ENCODE measurements at regions not wholly inside any gene's neighbourhood (a gene's known extent, or its start where the extent isn't known, plus 50 kb on each side); places are given as distances from the start of the nearest gene placed in this dataset.
"Not testable (repeated sequence)": the region's sequence is repeated elsewhere in the genome, so short reads cannot be mapped to it uniquely, and the experiment has no call there.

GRCh38 chr2:183812091-183812490 is 687.8 kb downstream of the NUP35 start:
- no peak for DNase-seq

- DNase-seq, result no peak
Observed at GRCh38 chr2:183825710-183826109, 701.5 kb downstream of the NUP35 start.

GRCh38 chr2:183829931-183830330 is 705.7 kb downstream of the NUP35 start:
- DNase-seq, result no peak

- no peak for DNase-seq
Observed at GRCh38 chr2:183837157-183837556, 712.9 kb downstream of the NUP35 start.

GRCh38 chr2:183838295-183838694 is 714.1 kb downstream of the NUP35 start:
- no peak for DNase-seq

GRCh38 chr2:183840061-183840584 is 715.9 kb downstream of the NUP35 start:
- no peak for DNase-seq

- DNase-seq, result not testable (repeated sequence)
Observed at GRCh38 chr2:183849826-183850225, 725.6 kb downstream of the NUP35 start.

GRCh38 chr2:183859129-183859528 is 734.9 kb downstream of the NUP35 start:
- DNase-seq, result no peak

- DNase-seq, result no peak
Observed at GRCh38 chr2:183866666-183867065, 731.7 kb upstream of the ZNF804A start.

- no peak for DNase-seq
Observed at GRCh38 chr2:183867206-183867605, 731.1 kb upstream of the ZNF804A start.

GRCh38 chr2:183868153-183868552 is 730.2 kb upstream of the ZNF804A start:
- no peak for DNase-seq

- DNase-seq, result no peak
Observed at GRCh38 chr2:183868707-183869106, 729.6 kb upstream of the ZNF804A start.

- no peak for DNase-seq
Observed at GRCh38 chr2:183872131-183872530, 726.2 kb upstream of the ZNF804A start.

GRCh38 chr2:183881978-183882377 is 716.4 kb upstream of the ZNF804A start:
- no peak for DNase-seq

GRCh38 chr2:183892315-183892941 is 705.9 kb upstream of the ZNF804A start:
- no peak for DNase-seq

GRCh38 chr2:183898641-183899040 is 699.7 kb upstream of the ZNF804A start:
- no peak for DNase-seq

GRCh38 chr2:183901931-183902330 is 696.4 kb upstream of the ZNF804A start:
- DNase-seq, result no peak

GRCh38 chr2:183903026-183903425 is 695.3 kb upstream of the ZNF804A start:
- no peak for DNase-seq

GRCh38 chr2:183916041-183916440 is 682.3 kb upstream of the ZNF804A start:
- not testable (repeated sequence) for DNase-seq

GRCh38 chr2:183919167-183919566 is 679.2 kb upstream of the ZNF804A start:
- no peak for DNase-seq

GRCh38 chr2:183919926-183920325 is 678.4 kb upstream of the ZNF804A start:
- no peak for DNase-seq

GRCh38 chr2:183925281-183925680 is 673.0 kb upstream of the ZNF804A start:
- no peak for DNase-seq

GRCh38 chr2:183926433-183926832 is 671.9 kb upstream of the ZNF804A start:
- DNase-seq, result no peak

- DNase-seq, result no peak
Observed at GRCh38 chr2:183927406-183928325, 670.7 kb upstream of the ZNF804A start.
